TTC549 (cell line): ENCODE measurements at regions not wholly inside any gene's neighbourhood (a gene's known extent, or its start where the extent isn't known, plus 50 kb on each side); places are given as distances from the start of the nearest gene placed in this dataset.

Experiments used
- FAIRE-seq: peaks from 2 replicates; lab custom pipeline; 2012; peaks lifted over from hg19 to GRCh38; lab: Jason Lieb, UNC

DNA sequence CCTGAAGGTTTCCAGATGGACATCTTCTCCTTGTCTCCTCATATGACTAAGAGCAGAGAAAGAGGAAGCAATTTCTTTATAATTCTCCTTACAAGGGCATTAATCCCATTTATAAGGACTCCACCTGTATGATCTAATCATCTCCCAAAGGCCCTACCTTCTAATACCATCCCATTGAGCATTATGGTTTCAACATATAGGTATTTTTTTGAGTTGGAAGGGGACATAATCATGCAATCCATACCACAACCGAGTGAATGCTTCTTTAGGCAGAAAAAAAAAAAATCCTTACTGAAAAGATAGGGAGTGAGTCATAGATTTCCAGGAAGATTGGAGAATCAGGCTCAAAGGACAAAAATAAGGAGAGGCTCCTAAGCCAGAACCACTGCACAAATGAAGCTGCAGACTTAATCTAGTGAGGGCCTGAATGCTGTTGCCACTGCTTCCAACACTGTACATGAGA, 312.5 kb upstream of the HS3ST1 start:
- no peak for FAIRE-seq

GRCh38 chr4:11739992-11740391, 311.3 kb upstream of the HS3ST1 start:
- FAIRE-seq: no peak

- no peak for FAIRE-seq
These were observed 308.3 kb upstream of the HS3ST1 start for GRCh38 chr4:11736978-11737377.

- FAIRE-seq: no peak
These were observed 307.0 kb upstream of the HS3ST1 start for GRCh38 chr4:11735651-11736050.

DNA sequence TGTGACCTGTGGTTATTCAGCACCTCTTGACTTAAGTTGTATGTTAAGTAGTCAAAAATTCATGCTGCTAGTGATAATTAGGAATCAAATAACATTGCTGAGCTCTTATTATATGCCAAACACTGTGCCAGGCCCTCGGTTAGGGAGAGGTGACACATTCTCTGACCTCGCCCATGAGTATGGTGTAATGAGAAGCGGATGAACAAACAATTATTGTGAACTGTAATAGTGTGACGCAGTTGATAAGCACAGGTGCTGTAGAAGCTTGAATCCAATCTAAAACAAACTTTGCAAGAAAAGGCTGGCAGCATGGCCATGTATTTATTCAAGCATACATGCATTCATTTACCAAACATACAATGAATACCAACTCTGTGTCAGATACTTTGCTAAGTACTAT, 303.5 kb upstream of the HS3ST1 start:
- no peak for FAIRE-seq

- FAIRE-seq: no peak
These were observed 301.9 kb upstream of the HS3ST1 start for GRCh38 chr4:11730545-11730944.

DNA sequence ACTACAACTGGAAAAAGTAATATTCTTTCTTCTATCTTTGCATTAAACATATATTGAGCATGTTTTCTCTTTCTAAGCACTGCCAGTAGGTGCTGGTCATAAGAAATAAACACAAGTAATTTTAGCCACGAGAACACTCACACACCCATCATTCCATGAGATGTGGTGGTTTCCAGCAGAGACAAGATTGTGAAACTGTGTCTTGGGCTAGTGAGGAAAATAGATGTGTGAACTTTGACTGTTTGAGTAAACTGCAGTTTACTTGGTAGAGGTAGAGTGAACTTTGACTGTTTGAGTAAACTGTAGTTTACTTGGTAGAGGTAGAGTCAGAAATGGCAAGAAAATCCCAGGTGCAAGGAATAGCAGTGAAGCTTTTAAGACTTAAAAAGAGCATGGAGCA, 300.9 kb upstream of the HS3ST1 start:
- FAIRE-seq: no peak

DNA sequence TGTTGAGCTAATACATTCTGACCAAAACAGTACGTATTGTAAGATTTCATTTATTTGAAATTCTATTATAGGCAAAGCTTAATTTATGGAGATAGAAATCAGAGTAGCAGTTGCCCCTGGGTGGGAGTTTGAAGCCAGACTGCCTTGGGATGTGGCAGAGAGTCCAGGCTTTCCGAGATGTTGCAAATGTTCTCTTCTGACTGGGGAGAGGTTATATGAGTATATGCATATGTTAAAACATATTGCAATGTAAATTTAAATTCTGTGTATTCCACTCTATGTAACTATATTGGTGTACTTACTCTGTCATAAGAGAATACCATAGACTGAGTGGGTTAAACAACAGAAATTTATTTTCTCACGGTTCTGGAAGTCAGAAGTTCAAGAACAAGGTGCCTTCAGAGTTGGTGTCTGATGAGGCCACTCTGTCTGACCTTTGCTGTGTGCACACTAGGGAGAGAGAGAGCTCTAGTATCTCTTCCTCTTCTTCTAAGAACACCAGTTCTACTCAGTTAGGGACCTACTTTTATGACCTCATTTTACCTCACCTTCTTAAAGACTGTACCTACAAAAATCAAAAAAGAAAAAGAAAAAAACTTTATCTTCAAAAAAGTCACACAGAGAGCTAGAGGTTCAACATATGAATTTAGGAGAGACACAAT, 299.3 kb upstream of the HS3ST1 start:
- FAIRE-seq: no peak

- no peak for FAIRE-seq
These were observed 296.0 kb upstream of the HS3ST1 start for GRCh38 chr4:11724731-11725130.

DNA sequence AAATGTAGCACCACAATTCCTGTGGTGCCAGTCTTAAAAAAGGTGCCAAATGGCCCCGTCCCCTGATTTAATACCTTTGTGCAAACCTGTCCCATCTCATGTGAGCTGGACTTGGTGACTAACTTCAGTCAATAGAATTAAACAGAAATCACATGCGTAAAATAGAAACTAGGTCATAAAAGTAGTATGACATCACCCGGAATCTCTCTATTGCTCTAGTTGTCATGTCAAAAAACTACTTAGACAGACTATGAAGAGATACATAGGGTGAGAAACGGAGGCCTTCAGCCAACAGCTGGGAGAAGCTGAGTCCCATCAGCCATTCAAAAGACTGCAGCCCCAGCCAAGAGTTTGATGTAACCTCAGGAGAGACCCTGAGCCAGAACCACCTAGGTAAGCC, 293.5 kb upstream of the HS3ST1 start:
- FAIRE-seq: no peak

DNA sequence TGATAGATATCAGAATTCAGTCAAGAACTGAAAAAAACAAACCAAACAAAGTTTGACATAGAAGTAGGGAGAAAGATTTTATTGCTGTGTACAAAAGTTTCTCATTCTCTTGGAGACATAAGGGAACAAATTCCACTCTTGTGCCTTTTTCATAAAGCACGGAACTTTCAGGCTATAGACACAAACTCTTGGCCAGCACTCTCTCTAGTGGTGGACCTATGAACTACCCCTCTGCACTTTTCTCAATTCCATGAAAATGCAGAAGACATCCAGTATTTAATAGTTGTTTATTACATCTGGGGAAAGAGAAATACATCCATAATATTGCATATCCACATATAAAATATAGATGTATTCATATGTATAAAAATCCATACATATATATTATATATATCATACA, 291.6 kb upstream of the HS3ST1 start:
- FAIRE-seq: no peak

DNA sequence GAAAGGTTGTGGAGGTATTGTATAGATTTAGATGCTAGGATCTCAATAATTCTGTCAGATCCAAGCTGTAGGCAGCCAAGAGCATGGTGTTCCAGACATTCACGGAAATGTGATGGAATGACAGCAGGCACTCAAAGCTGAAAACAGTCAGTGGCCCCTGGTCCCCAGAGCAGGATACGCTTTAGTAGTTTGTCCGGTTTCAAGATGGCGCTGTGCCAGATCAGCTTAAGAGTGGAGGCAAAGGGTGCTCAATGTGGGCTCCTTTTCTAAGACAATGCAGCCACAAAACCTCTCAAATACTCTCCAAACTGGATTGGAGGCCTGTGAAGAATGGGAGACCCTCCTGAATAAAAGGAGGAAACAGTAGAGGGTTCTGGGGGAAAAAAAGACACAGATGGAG, 291.2 kb upstream of the HS3ST1 start:
- no peak for FAIRE-seq

DNA sequence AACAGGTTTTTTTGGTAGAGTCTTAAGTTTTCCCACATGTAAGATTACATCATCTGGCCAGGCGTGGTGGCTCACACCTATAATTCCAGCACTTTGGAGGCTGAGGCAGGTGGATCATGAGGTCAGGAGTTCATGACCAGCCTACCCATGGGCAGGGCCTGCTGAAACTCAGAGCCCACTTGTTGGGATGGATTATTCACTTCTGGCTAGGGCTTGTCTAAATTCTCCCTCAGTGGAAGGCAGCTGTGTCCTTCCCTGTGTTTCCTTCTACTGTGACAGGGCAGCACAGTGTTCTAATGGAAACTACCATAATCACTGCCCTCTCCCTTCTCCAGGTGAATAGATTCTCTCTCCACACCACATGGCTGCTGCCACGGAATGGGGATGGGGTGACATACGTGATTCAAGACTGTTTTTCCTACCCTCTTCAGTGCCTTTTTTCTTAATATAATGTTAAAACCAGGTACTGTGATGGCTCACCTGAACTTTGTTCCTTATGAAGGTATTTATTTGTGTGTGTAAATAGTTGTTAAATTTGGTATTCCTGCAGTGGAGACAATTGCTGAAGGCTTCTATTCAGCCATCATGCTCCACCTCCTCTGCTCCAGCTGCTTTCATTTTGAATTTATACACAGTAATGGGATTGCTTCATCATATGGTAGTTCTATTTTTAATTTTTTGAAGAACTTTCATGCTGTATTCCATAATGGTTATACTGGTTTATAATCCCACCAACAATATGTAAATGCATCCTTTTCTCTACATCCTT, 287.2 kb upstream of the HS3ST1 start:
- FAIRE-seq: no peak

- FAIRE-seq: no peak
These were observed 281.9 kb upstream of the HS3ST1 start for GRCh38 chr4:11710453-11711093.

DNA sequence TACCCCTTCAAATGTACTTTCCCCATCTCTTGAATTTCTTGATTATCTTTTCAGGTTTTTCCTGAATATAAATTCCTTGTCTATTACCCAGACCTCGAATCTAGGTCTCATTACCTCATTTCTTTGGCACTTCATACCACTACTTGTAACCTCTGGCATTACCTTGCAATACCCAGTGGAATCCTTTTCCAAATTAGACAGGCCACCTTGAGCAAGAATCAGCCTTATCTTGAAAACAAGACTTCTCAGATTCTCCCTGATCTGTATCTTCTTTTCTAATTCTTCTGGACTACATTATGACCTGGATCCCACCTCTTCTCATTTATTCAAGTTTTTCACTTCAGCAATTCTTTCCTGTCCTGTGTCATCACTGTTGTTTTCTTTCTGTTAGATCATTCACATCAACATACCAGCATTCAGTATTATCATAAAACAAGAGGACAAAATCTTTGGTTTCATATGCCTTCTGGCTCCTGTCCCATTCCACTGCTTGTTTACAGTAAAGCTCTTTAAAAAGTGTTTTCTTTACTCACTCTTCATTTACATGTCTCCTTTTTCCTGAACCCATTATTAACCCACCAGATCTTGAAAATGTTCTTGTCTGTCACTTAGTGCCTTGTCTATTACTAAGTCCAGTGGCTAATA, 275.6 kb upstream of the HS3ST1 start:
- FAIRE-seq: no peak

DNA sequence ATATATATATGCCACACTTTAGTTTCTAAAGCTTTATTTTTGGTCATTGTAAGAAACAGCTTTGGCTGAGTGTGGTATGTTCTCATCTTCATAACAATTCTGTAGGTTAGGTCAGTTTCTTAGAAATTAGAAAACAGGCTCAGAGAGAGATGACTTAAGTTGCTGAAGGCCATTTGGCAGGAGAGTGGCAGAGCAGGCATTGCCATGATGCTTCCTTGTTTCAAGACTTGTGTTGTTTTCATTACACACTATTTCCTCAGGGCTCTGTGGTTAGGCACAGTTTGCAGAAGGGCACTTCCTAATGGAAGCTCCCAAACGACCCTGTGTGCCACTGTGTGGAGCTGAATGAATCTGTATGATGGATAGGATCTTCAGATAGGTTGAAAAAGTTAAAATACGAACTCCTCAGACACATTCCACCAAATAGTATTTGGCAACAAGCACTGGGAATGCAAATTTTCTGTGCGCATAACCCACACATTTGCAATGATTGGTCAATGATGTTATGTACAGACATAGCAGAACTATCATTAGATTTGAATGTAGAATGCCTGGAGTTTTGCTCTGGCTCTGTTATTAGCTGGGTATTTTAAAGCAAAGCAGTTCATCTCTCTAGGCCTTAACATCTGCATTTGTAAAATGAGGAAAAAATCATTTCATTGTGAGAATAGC, 274.3 kb upstream of the HS3ST1 start:
- no peak for FAIRE-seq

GRCh38 chr4:11701966-11702725, 273.5 kb upstream of the HS3ST1 start:
- no peak for FAIRE-seq

DNA sequence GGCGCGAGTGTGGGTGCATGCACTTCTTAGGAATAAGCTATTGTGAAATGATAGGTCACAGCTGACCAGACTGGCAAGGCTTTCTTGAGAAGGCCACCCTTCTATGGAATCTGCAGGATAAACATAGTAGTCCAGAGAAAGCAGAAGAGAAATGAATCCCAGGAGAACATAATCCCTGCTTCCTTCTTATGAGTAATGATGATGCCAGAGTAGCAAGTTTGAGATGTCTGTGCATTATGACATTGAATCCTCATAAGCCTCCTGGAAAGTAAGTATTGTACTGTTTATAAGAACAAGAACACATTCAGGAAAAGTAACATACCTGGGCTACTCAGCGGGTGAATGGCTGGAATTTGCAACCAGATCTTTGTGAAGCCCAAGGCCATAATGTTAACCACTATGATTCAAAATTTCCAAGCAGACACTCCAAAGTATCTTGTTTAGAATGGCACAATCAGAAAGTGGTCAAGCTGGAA, 272.1 kb upstream of the HS3ST1 start:
- FAIRE-seq: no peak

DNA sequence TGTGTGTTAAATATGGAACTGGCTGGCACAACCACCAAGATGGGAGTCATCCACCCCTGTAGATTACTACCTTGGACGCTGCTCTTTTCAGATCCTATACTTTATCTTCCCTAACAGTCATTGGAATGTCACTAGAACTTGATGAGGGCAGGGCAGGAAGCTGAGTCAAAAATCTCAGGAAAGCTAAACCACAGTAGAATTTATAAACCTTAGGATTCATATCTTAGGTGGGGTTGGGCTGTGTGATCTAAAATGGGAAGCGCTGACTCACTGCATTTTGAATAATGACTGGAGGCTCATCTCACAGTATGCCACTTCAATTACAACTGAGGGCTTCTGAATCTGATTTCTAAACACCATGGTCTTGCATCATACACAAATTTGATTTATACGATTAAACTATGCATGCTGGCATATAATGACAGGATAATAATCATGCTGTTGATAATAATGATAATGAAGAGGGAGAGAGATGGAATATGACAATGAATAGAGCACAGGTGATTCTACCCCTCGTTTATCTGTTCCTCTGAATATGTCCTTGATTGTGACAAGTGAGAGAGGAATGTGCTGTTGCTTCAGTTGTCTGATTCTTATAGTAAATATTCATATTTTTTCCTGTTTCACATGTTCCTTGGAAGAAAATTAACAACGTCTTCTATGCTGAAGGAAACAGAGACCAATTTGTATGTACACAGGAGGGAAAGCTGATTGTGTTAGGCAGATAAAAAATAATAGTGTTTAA, 270.3 kb upstream of the HS3ST1 start:
- FAIRE-seq: no peak

DNA sequence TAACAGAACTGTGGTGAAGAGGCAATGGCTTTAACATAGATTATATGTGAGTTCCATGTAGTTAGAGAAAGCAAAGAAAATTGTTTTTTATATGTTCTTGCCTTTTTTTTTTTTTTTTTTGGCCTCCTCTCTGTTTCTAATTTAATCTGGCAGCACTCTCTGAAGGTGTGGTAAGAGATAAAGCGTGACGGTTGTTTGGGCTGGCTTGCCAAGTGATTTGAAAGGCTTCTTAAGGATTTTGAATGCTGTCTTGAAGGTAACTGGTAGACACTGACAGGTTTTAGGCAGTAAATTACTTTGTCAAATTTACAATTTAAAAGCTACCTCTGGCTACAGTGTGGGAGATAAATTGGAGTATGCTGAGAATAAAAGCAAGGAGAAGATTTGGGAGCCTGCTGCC, 269.3 kb upstream of the HS3ST1 start:
- FAIRE-seq: no peak

DNA sequence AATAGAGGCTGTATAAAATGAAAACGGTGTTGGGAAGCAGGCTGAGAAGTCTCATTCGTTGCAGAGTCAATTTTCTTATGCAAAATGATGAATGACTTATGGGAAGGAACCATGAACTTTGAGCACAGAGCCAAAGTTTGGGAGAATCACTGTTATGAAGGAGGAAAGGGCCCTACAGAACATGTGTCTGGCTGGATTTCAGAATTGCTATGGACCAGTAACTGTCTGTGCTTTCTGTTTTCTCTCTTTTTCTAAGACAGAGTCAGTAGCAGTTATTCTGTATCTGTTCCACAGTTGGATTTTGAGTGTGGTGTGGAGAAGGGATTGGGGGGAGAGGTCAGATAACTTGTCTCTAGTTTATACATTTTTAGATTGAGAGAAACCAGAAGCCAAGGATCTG, 265.0 kb upstream of the HS3ST1 start:
- no peak for FAIRE-seq
